Esophagus squamous epithelium (tissue), 5 donors: ENCODE measurements at regions not wholly inside any gene's neighbourhood (a gene's known extent, or its start where the extent isn't known, plus 50 kb on each side); places are given as distances from the start of the nearest gene placed in this dataset.

ENCODE experiments used
- DNase-seq: peaks from one replicate; lab custom pipeline; 2025; lab: John Stamatoyannopoulos, UW
- H3K27ac ChIP-seq, 4 donors: fragments of 200-600 bp; sonication (generic); one replicate each; pipeline ENCODE4 v1.5.1; 2016 to 2019; ENCODE audit warnings: mild to moderate bottlenecking in 1 of 4
- H3K27me3 ChIP-seq, 4 donors: fragments of 200-600 bp; sonication (generic); 1 replicate in 3 of 4; 2 replicates in 1 of 4; pipeline versions ENCODE4 v1.5.1 to v1.6.0; 2017 to 2021; ENCODE audit warnings: antibody characterized with exemption in 1 of 4
- H3K36me3 ChIP-seq, 3 donors: fragments of 200-600 bp; sonication (generic); one replicate each; pipeline ENCODE4 v1.5.1; 2016 to 2019
- H3K4me1 ChIP-seq, 3 donors: fragments of 200-600 bp; sonication (generic); one replicate each; pipeline ENCODE4 v1.5.1; 2017 to 2019
- H3K4me3 ChIP-seq, 4 donors: fragments of 200-600 bp; sonication (generic); 1 replicate in 3 of 4; 2 replicates in 1 of 4; pipeline ENCODE4 v1.5.1; 2016 to 2019; ENCODE audit warnings: mild to moderate bottlenecking in 2 of 4, moderate library complexity in 1 of 4
- H3K9me3 ChIP-seq, 3 donors: fragments of 200-600 bp; sonication (generic); one replicate each; pipeline ENCODE4 v1.5.1; 2016 to 2019
- CTCF ChIP-seq, 6 experiments: fragments of 450-650 bp in 4 of 6; fragments of 200-600 bp in 2 of 6; sonication (generic) in 2 of 6; IDR thresholded peaks; one replicate each; pipeline ENCODE4 v1.5.1; 2016 to 2019; ENCODE audit warnings: antibody characterized with exemption in 6 of 6, mild to moderate bottlenecking in 4 of 6, moderate library complexity in 4 of 6
- POLR2A ChIP-seq, 4 donors: fragments of 450-650 bp; IDR thresholded peaks; one replicate each; pipeline ENCODE4 v1.6.1; 2017; ENCODE audit warnings: antibody characterized with exemption in 4 of 4, mild to moderate bottlenecking in 4 of 4, moderate library complexity in 3 of 4
- WGBS, 2 donors: methylation state at CpG; one replicate each; pipeline ENCODE4 v1.1.5; 2018; 5-methylcytosine and 5-hydroxymethylcytosine counted together
- intact Hi-C: fragments of 100-400 bp; cut with DNase I; formaldehyde crosslinking; loops from one replicate; pipeline ENCODE4 v1.15.0; 2022
- donor health status: DM: yes; HTN: yes; CAD: no.

GRCh38 chr17:37834168-37834567 lies 89.3 kb upstream of the HNF1B start:
- peaks cover 0 to 37% (median 0%) of the 10 kb centered on the region in 4 donors for H3K27me3 ChIP-seq
- 86 to 88% methylated on average over 2 of the region's 2 CpGs for WGBS, 2 donors
- TF ChIP-seq CTCF (IDR thresholded peaks at IDR 0.05) (no peak), POLR2A (IDR thresholded peaks at IDR 0.05) (no peak)
- no peak overlapping the region for H3K4me3 ChIP-seq
- no peak overlapping the region for H3K27ac ChIP-seq
- no peak for DNase-seq
- no peaks in the 10 kb centered on the region for H3K4me1 ChIP-seq
- H3K36me3 ChIP-seq = no peaks in the 10 kb centered on the region
- no peaks in the 10 kb centered on the region for H3K9me3 ChIP-seq
- intact Hi-C loops = no loop called here

- no peaks in the 10 kb centered on the region for H3K36me3 ChIP-seq
- intact Hi-C loops = no loop called here
- no peak overlapping the region for H3K27ac ChIP-seq
- TF ChIP-seq CTCF (IDR thresholded peaks at IDR 0.05) (no peak), POLR2A (IDR thresholded peaks at IDR 0.05) (no peak)
- H3K4me3 ChIP-seq = no peak overlapping the region
- WGBS, 2 donors = 50 to 52% methylated on average over 8 to 10 of the region's 11 CpGs
- no peak for DNase-seq
- no peaks in the 10 kb centered on the region for H3K4me1 ChIP-seq
- H3K9me3 ChIP-seq = no peaks in the 10 kb centered on the region
- H3K27me3 ChIP-seq = peaks cover 0 to 29% (median 0%) of the 10 kb centered on the region in 4 donors
These were observed 88.5 kb upstream of the HNF1B start for GRCh38 chr17:37833237-37833859.

GRCh38 chr17:37831986-37832385 lies 87.1 kb upstream of the HNF1B start:
- Histone ChIP-seq H3K36me3 (no peaks in the 10 kb centered on the region), H3K9me3 (no peaks in the 10 kb centered on the region), H3K4me1 (no peaks in the 10 kb centered on the region), H3K4me3 (no peak overlapping the region), H3K27me3 (peaks cover 0 to 26% (median 0%) of the 10 kb centered on the region in 4 donors), H3K27ac (no peak overlapping the region)
- TF ChIP-seq POLR2A (IDR thresholded peaks at IDR 0.05) = no peak
- no peak for TF ChIP-seq CTCF (IDR thresholded peaks at IDR 0.05)
- intact Hi-C loops = no loop called here
- no peak for DNase-seq
- WGBS, 2 donors = 86 to 100% methylated on average over 2 of the region's 2 CpGs

GRCh38 chr17:37831492-37831891 lies 86.6 kb upstream of the HNF1B start:
- Histone ChIP-seq H3K27me3 (peaks cover 0 to 26% (median 0%) of the 10 kb centered on the region in 4 donors), H3K4me1 (no peaks in the 10 kb centered on the region), H3K27ac (no peak overlapping the region), H3K9me3 (no peaks in the 10 kb centered on the region), H3K36me3 (no peaks in the 10 kb centered on the region), H3K4me3 (no peak overlapping the region)
- intact Hi-C loops = no loop called here
- TF ChIP-seq CTCF (IDR thresholded peaks at IDR 0.05) = no peak
- TF ChIP-seq POLR2A (IDR thresholded peaks at IDR 0.05) = no peak
- DNase-seq = no peak
- WGBS, 2 donors = 91% methylated on average over 5 of the region's 5 CpGs

GRCh38 chr17:37830151-37830993 lies 85.5 kb upstream of the HNF1B start:
- Histone ChIP-seq H3K4me3 (no peak overlapping the region), H3K27ac (no peak overlapping the region), H3K9me3 (no peaks in the 10 kb centered on the region), H3K36me3 (no peaks in the 10 kb centered on the region), H3K4me1 (peaks cover 0 to 3% (median 0%) of the 10 kb centered on the region in 3 donors), H3K27me3 (peaks cover 0 to 16% (median 0%) of the 10 kb centered on the region in 4 donors)
- 78 to 83% methylated on average over 11 to 12 of the region's 12 CpGs for WGBS, 2 donors
- TF ChIP-seq POLR2A (IDR thresholded peaks at IDR 0.05) (no peak), CTCF (IDR thresholded peaks at IDR 0.05) (no peak)
- intact Hi-C loops = no loop called here
- no peak for DNase-seq
